ENCODE measurements at regions not wholly inside any gene's neighbourhood (a gene's known extent, or its start where the extent isn't known, plus 50 kb on each side); places are given as distances from the start of the nearest gene placed in this dataset.
"Not testable (repeated sequence)": the region's sequence is repeated elsewhere in the genome, so short reads cannot be mapped to it uniquely, and the experiment has no call there.

DNA sequence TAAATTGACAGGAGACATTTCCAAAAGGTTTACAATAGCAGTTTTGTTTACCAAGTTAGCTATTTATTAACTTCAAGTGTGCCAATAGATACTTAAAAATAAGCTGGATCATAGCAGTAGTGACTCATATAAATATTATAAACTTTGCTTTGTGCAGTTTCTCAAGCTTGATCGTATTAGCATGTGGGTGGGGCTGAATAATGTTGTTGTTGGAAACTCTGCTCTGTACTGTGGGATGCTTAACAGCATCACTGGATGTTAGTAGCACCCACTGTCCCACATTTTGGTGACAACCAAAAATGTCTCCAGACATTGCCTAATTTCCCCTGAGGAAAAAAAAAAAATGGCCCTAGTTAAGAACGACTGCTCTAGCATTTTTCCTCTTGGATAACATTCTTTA lies 855.2 kb upstream of the ADGRL3 start:
- DNase-seq (ENCODE audit: low spot score), result no peak
- intact Hi-C loops (cut with DNase I), result no loop called here

DNA sequence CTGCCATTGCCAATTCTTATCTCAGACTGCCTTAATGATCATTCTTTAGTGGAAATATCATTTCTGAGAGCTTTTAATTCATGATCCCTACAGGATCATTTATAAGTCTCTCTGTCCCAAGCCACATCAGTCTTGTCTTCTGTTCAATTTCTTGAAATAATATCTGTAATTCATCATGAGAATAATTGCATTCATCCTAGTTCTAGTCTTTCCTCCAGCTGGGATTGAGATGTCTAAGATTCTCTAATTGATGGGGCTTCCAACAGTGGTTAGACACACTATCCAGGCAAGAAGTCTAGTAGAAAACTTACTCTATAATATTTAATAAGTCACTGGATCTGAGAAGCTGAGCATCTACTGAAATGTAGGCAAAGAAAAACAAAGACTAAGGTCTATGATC lies 854.7 kb upstream of the ADGRL3 start:
- no peak for DNase-seq (ENCODE audit: low spot score)
- intact Hi-C loops (cut with DNase I), result no loop called here

DNA sequence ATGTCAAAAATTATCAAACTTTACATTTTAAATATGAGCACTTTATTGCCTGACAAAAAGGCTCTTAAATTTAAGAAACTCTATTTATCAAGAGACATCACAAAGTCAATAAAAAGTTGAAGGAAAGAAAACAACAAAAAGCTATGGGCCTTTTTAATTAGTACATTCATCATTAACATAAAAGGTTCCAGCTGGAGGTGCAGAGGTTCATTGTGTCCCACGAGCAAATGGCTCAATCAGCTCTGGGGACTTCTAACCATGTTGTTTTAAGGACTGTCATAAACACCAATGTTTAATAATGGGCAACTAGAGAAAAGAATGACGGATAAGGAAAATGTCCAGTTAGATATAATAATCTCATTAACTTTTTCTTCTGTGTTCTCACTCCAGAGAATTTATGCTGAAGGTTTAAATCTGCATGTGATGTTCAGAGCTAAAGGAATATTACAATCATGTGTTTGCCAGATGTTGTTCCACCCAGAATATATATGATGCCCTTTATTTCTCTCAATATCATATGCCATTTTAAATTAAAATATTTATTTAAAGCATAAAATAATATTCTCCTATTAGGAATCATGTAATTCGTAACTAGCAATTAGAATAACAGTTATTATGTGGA lies 840.3 kb upstream of the ADGRL3 start:
- no peak for DNase-seq (ENCODE audit: low spot score)
- intact Hi-C loops (cut with DNase I), result no loop called here

DNA sequence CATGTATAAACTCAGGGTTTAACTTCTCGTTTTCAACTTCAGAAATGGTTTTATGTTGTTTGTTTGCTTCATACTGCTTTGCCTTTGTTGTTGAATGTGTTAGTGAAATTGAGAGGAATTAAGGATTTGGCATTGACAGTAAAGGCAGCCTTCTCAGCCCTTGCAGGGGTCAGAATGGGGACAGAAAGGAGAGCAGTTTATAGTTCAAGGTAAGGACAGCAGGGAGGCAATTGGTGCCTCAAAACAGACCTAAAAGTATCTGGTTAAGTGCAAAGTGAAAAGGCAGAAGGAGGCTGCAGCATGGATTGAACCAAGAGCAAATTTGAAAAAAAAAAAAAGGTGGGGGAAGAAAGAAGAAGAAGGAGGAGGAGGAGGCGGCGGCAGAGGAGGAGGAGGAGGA lies 835.0 kb upstream of the ADGRL3 start:
- no peak for DNase-seq (ENCODE audit: low spot score)
- intact Hi-C loops (cut with DNase I), result no loop called here

DNA sequence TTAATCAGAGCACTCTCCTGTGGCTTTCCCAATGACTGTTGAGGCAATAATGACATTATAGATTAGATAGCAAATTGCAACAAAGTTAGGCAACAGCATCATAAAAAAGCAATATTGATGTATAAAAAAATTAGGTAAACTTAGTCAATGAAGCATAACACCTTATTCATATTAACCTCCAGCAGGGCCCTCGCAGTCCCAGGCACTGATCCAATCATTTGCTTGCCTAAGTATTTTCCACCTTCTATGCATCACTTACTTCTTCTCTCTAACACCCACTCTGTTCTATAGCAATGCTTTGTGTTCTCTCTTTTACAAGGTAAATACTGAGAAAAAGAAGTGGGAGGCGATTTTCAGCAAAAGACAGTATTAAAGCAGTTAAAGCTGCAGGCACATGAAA lies 833.5 kb upstream of the ADGRL3 start:
- no peak for DNase-seq (ENCODE audit: low spot score)
- intact Hi-C loops (cut with DNase I), result no loop called here

DNA sequence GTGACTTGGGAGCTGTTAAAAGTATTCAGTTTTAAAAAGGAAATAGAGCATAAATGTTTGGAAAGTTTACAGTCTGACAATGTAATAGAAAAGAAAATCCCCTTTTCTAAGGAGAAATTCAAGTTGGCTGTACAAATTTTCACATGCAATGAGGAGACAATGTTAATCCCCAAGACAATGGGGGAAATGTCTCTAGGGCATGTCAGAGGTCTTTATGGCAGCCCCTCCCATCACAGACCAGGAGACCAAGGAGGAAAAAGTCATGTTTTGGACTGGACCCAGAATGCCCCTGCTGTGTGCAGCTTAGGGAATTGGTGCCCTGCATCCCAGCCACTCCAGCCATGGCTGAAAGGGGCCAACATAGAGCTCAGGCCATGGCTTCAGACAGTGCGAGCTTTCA lies 831.1 kb upstream of the ADGRL3 start:
- intact Hi-C loops (cut with DNase I), result no loop called here
- no peak for DNase-seq (ENCODE audit: low spot score)

DNA sequence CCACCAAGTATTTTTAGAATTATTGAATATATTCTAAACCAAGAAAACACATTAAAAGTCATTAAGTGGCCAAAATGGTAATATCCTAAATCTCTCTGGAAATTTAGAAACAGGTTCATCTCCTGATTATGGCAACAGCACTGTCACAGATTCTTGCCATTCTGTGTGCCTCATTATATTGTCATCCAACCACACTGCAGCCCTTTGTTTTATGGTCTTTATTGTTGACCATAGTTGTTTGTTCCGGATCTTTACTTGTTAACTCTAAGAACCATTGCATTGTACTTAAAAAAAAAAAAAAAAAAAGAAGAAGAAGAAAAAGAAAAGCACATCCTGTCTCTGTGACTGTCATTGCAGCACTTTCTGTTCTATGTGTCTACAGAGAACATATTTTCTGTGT lies 822.1 kb upstream of the ADGRL3 start:
- intact Hi-C loops (cut with DNase I), result no loop called here
- no peak for DNase-seq (ENCODE audit: low spot score)

DNA sequence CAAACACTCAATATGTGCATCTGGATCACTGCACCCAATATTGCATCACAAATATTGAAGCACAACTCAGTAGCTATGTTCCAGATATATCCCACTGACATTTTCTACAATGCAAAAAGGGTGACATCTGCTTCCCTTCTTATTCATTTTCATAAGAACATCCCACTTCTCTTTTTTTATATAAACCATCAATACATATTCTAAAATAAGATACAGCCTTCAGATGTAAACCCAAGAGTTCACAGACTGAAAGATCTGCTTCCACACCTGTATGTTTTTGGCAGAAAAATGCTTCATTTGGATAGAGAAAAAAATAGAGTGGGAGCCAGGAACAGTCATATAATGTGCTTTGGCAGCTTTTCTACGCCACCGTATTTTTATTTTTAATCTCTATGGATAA lies 815.6 kb upstream of the ADGRL3 start:
- no peak for DNase-seq (ENCODE audit: low spot score)
- intact Hi-C loops (cut with DNase I), result no loop called here

DNA sequence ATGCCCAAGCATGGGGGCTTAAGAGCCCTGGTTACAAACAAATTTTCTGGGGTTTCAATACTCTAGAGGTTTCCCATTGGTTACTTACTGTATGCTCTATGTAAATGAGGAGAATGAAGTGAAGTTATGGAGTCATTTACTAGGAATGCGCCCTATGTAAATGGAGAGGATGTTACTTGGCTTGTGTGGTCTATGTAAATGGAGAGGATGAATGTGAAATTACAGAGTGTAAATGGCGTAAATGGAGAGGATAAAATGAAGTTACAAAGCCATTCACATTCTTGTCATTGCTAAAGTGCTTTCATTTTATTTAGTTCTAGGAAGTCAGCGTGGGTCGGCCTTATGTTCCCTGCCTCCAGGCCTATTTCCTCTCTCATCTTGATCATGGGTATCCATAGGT lies 810.5 kb upstream of the ADGRL3 start:
- intact Hi-C loops (cut with DNase I), result no loop called here
- no peak for DNase-seq (ENCODE audit: low spot score)

DNA sequence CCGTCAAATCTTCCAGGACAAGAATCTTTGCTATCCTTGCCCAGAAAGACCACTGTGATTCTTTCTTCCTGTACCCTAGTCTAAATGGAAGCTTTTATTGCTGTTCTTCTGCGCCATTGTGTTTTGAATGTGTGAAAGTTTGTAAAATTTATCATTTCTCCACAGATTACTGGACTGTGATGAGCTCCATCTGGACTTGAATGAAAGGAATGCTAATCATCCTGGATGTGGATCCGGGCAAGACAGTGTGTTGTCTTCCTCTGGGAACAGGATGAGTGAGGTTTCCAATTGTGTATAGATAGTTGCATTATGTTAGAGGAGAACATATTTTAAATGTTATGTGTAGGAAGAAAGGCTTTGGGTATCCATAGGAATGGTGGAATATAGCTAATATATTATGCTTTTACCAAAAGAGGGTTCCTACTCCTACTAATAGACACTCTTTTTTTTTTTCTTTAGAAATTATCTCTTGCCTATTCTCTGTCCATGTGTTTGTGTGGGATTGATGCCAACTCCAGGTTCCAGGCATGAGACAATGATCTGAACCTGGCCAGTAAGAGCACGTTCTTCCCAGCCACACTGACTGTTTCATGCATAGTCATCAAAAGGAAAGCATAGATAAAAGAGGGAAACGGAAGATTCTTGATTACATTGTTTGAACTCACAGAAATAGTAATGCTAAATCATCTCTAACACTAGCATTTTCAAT lies 803.6 kb upstream of the ADGRL3 start:
- intact Hi-C loops (cut with DNase I), result loop anchor here in 1 of 2 donors (1.0 kb wide), 1 partner anchor 26 kb away; no protein-coding TSS in a partner anchor
- no peak for DNase-seq (ENCODE audit: low spot score)

DNA sequence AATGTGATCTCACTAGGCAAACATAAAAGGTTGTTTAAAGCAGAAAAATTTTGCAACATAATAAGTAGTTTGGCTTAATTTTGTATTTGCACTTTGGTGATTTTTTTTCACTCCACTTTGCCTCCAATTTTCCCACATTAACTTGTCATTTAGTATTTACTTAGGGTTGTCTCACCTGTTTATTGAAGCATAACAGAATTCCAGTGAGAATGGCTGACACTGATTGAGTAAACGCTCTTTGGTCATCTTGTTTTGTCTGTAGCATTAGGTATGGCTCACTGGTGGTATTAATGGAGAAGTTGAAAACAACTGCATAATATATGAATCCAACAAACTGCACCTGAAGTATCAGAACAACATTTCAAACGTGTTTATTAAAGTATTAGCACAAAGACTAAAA lies 799.5 kb upstream of the ADGRL3 start:
- no peak for DNase-seq (ENCODE audit: low spot score)
- intact Hi-C loops (cut with DNase I), result no loop called here

DNA sequence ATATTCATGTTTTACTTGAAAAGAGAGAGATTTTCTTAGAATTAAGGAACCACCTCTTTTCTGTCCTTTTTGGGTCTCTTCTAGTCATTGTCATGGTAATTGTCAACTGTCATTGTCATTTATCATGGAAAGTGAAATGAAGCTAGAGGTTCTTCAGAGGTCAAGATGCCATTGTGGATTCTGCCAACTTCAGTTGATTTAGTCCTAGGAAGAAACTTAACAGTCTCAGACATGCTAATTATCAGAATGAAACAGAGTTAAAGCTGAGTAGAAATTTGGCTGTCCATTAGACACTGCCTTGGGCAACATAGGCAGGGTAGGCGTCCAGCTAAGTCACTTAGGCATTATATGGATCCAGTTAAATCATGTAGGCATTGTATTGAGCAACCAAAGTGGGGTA lies 796.1 kb upstream of the ADGRL3 start:
- no peak for DNase-seq (ENCODE audit: low spot score)
- intact Hi-C loops (cut with DNase I), result no loop called here

DNA sequence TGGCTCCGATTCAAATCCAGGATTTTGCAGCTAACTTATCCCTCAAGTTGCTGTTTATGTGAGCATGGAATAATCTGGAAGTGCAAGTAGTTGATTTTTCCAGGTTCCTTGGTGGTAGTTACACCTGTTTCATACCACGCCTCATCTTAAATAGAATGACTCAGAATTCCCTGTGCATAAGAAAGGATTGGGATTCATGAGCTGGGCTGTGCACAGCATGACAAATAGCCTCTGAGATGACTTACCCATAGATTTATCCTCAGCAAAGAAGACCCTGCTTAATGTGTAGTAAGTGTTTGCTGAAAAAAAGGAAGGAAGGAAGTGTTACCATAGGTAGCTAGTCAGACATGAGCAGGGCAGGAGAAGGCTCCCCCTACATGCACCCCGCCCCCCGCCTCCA lies 777.7 kb upstream of the ADGRL3 start:
- intact Hi-C loops (cut with DNase I), result loop anchor here in 1 of 2 donors (1.0 kb wide), 1 partner anchor 25 kb away; no protein-coding TSS in a partner anchor
- peak; percentile 41 for DNase-seq (ENCODE audit: low spot score)

DNA sequence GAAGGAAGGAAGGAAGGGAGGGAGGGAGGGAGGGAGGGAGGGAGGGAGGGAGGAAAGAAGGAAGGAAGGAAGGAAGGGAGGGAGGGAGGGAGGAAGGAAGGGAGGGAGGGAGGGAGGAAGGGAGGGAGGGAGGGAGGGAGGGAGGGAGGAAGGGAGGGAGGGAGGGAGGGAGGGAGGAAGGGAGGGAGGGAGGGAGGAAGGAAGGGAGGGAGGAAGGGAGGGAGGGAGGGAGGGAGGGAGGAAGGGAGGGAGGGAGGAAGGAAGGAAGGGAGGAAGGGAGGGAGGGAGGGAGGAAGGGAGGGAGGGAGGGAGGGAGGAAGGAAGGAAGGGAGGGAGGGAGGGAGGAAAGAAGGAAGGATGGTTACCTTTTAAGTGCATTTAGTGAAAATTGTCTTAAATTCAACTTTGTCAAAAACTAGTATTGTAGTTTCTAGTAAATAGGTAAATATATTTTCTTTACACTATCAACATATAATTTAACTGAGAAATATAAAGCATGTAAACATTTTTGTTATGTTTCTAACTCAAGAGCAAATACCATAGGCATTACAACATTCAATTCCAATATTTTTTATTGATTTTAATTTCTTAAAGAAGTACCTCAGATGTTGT lies 776.4 kb upstream of the ADGRL3 start:
- intact Hi-C loops (cut with DNase I), result not testable (repeated sequence)

DNA sequence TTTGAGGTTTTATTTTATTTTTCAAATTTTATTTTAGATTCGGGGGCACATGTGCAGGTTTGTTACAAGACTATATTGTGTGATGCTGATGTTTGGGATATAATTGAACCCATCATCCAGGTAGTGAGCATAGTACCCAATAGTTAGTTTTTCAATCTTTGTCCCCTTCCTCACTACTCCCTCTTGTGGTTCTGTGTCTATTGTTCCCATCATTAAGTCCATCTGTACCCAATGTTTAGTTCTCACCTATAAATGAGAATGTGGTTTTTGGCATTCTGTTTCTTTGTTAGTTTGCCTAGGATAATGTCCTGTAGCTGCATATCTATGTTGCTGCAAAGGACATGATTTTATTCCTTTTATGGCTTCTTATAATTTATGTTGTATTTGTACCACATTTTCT lies 767.2 kb upstream of the ADGRL3 start:
- DNase-seq (ENCODE audit: low spot score), result no peak
- intact Hi-C loops (cut with DNase I), result no loop called here

More for the DNA sequence above, 776.4 kb upstream of the ADGRL3 start:
- not testable (repeated sequence) for DNase-seq (ENCODE audit: low spot score)

DNA sequence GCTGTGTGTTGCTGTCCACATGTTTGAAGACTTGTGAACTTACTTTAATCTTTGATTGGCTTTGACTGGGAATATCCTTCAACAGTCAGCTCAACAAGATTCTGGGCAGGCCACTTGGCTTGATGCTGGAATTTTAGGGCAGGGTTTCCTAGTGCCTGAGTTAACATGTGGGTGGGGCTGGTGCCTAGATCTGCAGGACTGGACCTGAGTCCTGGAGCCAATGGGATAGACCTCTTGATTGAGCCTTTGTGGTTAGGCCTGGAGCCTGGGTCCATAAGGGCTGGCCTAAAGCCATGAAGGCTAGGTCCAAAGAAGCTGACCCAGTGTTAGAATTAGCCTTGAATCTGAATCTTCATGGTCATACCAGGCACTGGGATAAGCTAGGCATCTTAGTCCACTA lies 757.1 kb upstream of the ADGRL3 start:
- intact Hi-C loops (cut with DNase I), result no loop called here
- DNase-seq (ENCODE audit: low spot score), result no peak

DNA sequence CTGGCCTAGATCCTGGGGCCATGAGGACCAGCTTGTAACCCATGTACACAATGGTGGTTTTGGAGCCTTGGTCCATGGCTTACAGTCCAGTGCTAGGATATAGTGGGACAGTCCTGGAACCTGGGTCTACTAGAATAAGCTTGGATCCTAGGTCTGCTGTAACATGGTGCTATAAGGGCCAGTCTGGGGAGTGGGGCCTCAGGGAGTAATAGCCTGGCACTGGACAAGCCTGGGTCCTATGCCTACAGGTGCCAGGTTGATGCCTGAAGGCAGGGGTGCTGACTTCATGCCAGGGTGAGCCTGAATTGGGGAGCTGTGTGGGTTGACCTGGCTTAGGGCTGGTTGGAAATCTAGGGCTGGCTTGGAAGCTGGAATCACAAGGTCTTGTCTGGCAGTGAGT lies 756.3 kb upstream of the ADGRL3 start:
- no peak for DNase-seq (ENCODE audit: low spot score)
- intact Hi-C loops (cut with DNase I), result no loop called here

DNA sequence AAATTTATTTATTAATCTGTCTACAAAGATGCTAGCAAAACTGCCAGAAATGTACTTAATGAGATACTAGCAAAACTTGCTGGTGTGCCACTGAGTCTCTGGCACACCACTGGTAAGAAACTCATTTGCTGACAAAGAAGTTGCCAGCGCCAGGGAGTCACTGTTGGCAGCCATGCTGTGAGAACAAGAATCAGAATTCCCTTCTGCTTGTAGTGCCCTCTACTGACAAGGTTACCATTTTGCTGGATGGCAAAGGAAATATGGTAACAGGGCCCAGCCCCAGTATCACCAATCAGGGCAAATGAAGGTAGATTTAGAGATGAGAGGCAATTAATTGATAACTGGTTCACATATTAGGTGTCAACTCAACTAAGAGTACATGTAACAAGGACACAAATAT lies 750.1 kb upstream of the ADGRL3 start:
- intact Hi-C loops (cut with DNase I), result no loop called here
- DNase-seq (ENCODE audit: low spot score), result no peak

DNA sequence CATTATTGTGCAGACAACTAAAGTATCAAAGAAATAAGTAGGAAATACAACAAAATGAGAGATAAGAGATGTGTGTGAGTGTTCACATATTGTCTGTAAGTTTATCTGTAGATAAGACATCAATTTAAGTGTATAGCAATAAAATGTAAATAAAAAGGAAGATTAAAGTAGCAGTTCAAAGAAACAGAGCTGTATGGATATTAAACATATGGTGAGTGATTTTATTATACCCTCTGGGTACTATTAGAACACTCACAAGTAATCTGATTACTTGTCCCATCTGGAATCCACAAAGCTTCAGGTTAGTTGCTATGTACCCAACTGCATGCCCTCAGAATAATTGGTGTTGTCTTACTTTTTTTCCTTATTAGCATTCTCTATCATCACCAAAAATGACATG lies 747.9 kb upstream of the ADGRL3 start:
- intact Hi-C loops (cut with DNase I), result no loop called here
- no peak for DNase-seq (ENCODE audit: low spot score)

DNA sequence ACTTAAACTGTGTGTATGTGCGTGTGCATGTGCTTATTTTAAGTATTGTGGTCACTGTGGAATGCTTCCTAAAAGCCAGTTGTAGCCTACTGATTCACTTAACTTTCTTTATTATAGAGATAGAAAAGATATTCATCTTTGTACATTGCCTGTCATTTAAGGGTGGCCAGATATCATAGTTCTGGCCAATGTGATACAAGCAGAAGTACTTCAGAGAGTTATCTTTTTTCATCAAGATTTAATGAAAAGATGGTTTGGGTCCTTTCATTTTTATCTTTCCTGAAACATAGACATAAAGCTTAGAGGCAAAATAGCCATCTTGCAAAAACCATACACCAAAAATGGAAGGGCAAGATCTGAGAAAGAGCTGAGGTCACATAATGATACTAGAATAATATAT lies 744.7 kb upstream of the ADGRL3 start:
- DNase-seq (ENCODE audit: low spot score), result no peak
- intact Hi-C loops (cut with DNase I), result no loop called here

DNA sequence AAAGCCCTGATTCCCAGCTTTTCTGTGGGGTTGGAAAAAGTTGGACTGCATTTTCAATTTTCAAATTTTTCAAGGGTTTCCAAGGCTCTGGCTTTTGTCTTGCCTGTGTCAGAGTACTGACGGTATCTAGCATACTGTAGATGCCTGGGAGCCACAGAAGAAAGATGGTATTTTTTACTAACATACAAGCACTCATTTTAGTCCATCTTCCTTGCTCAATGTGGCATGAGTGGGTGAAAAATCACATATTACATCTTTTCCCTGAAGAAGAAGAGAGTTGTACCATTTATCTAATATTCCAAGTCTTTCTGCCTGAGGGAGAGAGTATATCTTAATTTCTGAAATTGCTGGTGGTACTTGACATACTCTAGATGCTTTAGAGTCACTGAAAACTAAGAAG lies 738.6 kb upstream of the ADGRL3 start:
- no peak for DNase-seq (ENCODE audit: low spot score)
- intact Hi-C loops (cut with DNase I), result no loop called here

Measured in posterior vena cava (tissue), 2 donors.